Liver (tissue), 3 donors: ENCODE measurements at regions not wholly inside any gene's neighbourhood (a gene's known extent, or its start where the extent isn't known, plus 50 kb on each side); places are given as distances from the start of the nearest gene placed in this dataset.

ENCODE experiments used
- CTCF ChIP-seq: fragments of 150-350 bp; IDR thresholded peaks from 2 replicates; pipeline ENCODE4 v1.5.1; 2017; ENCODE audit warnings: improper control_type of control experiment, low read depth, low read length; ENCODE audit not compliant: missing input control
- FOXA2 ChIP-seq: IDR thresholded peaks from 2 replicates; pipeline ENCODE4 v1.6.1; 2016; ENCODE audit warnings: antibody characterized with exemption
- RAD21 ChIP-seq, 2 donors: IDR thresholded peaks; 2 replicates each; pipeline ENCODE4 v1.6.1; 2016; ENCODE audit warnings: antibody characterized with exemption in 2 of 2, mild to moderate bottlenecking in 2 of 2
- SP1 ChIP-seq: IDR thresholded peaks from 2 replicates; pipeline ENCODE4 v1.6.1; 2018; ENCODE audit warnings: antibody characterized with exemption, mild to moderate bottlenecking
- ZBTB33 ChIP-seq: IDR thresholded peaks from 2 replicates; pipeline ENCODE4 v1.6.1; 2016; ENCODE audit warnings: antibody characterized with exemption
- TF ChIP-seq, protein P1 (sequence below): IDR thresholded peaks from 2 replicates; pipeline ENCODE4 v1.6.1; 2016; ENCODE audit warnings: antibody characterized with exemption
- donor health status: healthy.
- donor health status: healthy.

- TF ChIP-seq ZBTB33: no peak
- no peak for TF ChIP-seq CTCF
- no peak for TF ChIP-seq RAD21 (IDR thresholded peaks at IDR 0.05)
- TF ChIP-seq, protein P1, sequence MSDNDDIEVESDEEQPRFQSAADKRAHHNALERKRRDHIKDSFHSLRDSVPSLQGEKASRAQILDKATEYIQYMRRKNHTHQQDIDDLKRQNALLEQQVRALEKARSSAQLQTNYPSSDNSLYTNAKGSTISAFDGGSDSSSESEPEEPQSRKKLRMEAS: no peak
- no peak for TF ChIP-seq SP1
- no peak for TF ChIP-seq FOXA2
Measured at GRCh38 chr7:84837405-84837804, 349.5 kb downstream of the SEMA3D start.
